GM12891 (cell line): ENCODE measurements at regions not wholly inside any gene's neighbourhood (a gene's known extent, or its start where the extent isn't known, plus 50 kb on each side); places are given as distances from the start of the nearest gene placed in this dataset.

Experiments used
- DNase-seq: peaks from one replicate; pipeline ENCODE4 v3.0.0; 2011; ENCODE audit warnings: low spot score; ENCODE audit not compliant: insufficient read length
- FAIRE-seq: peaks from 2 replicates; lab custom pipeline; 2011; peaks lifted over from hg19 to GRCh38; lab: Jason Lieb, UNC
- PAX5 ChIP-seq: IDR thresholded peaks from 2 replicates; pipeline ENCODE4 v1.6.1; 2011; ENCODE audit warnings: low read length, moderate library complexity, mild to moderate bottlenecking; ENCODE audit not compliant: insufficient read depth, severe bottlenecking
- POLR2A ChIP-seq: IDR thresholded peaks from 2 replicates; pipeline ENCODE4 v1.6.1; 2011; ENCODE audit warnings: low read depth, low read length, control low read depth
- POLR2AphosphoS5 ChIP-seq: IDR thresholded peaks from 2 replicates; pipeline ENCODE4 v1.6.1; 2011; ENCODE audit warnings: low read depth, low read length, control low read depth
- POU2F2 ChIP-seq: IDR thresholded peaks from 2 replicates; pipeline ENCODE4 v1.6.1; 2011; ENCODE audit warnings: low read depth, mild to moderate bottlenecking, control low read depth, low read length, moderate library complexity
- SPI1 ChIP-seq: IDR thresholded peaks from 2 replicates; pipeline ENCODE4 v1.6.1; 2011; ENCODE audit warnings: low read depth, low read length, control low read depth
- TAF1 ChIP-seq: IDR thresholded peaks from 2 replicates; pipeline ENCODE4 v1.6.1; 2011; ENCODE audit warnings: low read depth, low read length, control low read depth

DNA sequence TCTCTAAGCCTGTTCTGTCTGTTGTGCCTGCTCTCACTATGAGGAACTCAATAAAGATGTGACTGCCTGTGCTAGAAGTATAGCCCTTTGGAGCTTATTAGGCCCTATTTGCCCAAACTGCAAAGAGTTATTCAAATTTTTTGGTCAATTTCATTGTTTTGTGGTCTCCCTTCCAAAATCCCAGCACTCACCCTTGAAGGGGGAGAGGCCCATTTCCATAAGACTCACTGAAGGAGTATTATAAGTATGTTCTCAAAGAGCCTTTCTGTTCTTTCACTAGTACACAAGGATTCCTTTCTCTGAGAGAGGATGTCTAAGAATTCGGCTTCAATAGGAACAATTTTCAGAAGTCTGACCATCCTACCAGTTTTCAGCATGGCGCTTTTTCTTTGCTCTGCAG is 641.9 kb upstream of the REG3G start:
- no peak for FAIRE-seq
- no peak for DNase-seq
- no peak for TF ChIP-seq POU2F2
- TF ChIP-seq SPI1, result no peak
- TF ChIP-seq TAF1, result no peak
- no peak for TF ChIP-seq PAX5
- TF ChIP-seq POLR2A, result no peak
- no peak for TF ChIP-seq POLR2AphosphoS5

DNA sequence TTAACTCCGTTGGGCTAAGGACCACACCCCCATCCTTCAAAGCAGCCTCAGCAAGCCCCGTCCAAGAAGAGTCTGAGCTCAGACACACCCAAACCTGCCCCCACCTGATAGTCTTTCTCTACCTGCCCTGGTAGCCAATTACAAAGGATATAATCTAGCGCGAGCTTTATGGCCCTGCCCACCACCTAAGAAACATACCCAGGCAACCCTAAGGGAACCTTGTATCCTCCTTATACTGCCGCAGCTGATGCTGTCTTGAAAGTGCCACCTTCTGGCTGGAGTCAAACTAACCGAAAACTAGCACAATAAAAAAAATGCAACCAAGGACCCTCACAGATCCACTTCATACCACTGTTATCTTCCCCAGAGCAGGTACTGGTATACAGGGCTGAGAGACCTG is 628.3 kb upstream of the REG3G start:
- DNase-seq, result no peak
- FAIRE-seq, result no peak
- TF ChIP-seq SPI1, result no peak
- TF ChIP-seq POLR2A, result no peak

DNA sequence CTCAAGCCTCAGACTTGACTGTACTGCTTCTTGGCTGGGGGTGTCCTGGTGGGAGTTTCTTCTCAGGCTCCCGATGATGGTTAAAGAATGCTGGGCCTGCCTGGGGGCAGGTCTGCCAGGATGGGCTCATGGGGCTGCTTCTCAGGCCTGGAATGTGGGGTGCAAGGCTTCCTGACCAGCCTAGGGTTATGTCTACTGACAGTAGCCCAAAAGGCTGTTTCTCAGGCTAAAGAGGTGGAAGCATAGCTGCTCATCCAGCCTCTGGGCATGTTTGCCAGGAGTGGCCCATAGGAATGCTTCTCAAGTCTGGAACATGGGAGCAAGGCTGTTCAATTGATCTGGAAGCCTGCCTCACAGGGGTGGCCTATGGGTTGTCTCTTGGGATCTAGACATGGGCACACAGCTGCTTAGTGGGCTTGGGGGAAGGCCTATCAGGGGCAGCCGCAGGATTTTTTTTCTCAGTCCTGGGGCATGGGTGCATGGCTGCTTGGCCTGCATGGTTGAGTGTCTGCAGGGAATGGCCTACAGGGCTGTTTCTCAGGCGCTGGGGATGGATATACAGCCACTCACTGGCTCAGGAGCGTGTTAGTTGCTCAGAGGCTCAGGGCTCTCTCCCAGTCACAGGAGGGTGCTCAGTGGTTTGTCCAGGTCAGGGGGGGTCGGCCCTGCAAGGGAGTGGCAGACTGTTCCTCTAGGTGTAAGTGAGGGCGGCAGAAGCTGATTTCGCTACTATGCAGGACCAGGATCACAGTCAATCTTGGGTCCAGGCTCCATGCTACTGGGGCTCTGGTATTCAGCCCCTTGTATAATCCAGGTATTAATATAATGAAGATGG is 617.3 kb upstream of the REG3G start:
- TF ChIP-seq PAX5, result no peak
- TF ChIP-seq SPI1, result no peak
- no peak for TF ChIP-seq TAF1
- no peak for TF ChIP-seq POU2F2
- no peak for TF ChIP-seq POLR2A
- no peak for TF ChIP-seq POLR2AphosphoS5
- no peak for FAIRE-seq
- no peak for DNase-seq

DNA sequence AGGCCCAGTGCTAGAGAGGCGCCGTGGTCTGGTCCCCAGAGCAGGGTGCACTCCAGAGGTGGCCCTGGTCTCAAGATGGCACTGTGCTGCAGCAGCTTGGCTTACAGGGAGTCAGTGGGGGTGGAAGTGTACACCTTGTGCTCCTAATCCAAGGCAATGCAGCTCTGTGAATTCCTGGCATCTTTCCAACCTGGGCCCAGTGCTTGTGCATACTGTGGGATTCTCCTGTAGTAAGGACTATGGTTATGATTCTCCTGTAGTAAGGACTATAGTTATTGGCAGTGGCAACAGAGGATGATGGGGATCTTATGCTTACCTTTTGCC is 616.7 kb upstream of the REG3G start:
- no peak for FAIRE-seq
- DNase-seq, result no peak
- TF ChIP-seq POLR2A (no peak), SPI1 (no peak), PAX5 (no peak), POLR2AphosphoS5 (no peak), POU2F2 (no peak), TAF1 (no peak)

DNA sequence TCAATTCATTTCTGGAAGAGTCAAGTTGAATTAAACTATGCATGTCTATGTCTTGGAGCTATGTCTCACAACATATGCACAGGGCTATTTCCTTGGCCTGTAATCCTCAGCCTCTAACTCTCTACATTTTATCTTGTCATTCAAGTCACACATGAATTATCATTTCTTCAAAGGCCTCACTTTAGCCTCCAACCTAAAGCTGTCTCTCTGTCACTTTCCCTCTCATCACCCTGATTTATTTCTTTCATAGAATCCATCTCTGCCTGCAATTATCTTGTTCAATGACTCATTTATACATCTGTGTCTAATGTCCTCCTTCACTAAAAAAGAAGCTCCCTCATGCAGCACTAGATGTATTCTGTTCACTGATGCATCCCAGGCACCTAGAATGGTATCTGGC is 614.2 kb upstream of the REG3G start:
- FAIRE-seq (no peak), DNase-seq (no peak)
- TF ChIP-seq POLR2AphosphoS5 (no peak), SPI1 (no peak), POLR2A (no peak), TAF1 (no peak), PAX5 (no peak), POU2F2 (no peak)

DNA sequence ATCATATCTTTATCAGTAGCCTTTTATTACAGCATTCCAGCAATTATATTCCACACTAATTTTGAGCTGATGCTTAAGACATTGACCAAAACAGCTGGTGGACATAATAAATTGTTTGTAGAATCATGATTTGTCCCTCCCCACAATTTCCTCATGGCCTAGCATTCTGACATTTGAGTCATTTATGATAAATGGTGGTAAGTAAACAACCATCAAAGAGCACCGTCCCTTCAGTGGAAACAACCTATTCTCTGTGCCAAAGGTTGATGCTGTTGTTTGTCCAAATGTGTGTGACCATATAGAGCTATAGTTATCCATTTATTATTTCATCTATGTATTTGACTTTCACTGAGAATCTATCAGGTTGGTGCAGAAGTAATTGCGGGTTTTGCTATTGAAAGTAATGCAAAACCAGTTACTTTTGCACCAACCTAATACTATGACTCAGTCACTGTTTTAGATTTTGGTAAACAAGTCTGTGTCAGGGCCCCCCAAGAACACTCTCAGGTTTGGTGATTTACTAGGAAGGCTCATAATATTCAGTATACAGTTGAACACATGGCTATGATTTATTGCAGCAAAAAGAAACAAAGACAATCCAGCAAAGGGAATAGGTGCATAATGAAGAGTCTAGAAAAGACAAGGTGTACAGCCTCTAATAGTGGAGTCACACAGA is 608.7 kb upstream of the REG3G start:
- TF ChIP-seq POLR2AphosphoS5, result no peak
- no peak for TF ChIP-seq POU2F2
- no peak for TF ChIP-seq TAF1
- DNase-seq (no peak), FAIRE-seq (no peak)

DNA sequence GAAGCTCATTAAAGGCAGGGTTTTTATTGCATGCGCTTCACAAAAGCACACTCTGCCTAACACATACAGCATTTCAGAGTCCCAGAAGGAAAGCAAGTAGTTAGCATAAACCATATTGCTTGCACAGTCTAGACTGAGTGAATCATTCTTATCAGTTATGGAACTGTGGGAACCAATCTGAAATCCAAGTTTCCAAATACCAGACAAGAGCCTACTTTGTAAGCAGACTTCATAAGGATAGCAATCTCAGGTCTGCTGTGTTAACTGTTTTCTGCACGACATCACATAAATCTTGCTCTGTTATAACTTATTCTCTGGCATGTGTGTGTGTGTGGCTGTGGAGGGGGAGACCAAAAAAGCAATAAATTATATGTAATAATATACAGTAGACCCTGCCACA is 608.1 kb upstream of the REG3G start:
- no peak for FAIRE-seq
- DNase-seq, result no peak
- TF ChIP-seq PAX5, result no peak
- no peak for TF ChIP-seq POLR2A
- TF ChIP-seq TAF1, result no peak

DNA sequence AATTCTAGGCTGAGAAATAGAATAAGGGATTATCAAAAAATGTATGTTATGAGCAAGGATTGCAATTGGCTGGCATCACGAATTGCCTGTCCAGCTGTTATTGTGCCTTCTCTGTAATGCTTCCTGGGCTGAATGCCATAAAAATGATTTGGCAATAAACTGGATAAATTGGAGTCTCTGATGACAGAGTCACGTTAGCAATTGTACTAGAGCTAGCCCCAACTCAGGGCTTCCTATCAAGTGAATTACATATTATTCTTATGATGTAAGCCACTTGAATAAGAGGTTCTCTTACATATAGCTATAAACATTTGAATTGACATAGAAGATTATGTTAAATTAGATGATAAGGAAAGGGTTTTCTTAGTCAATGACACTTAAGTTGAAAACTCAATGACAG is 607.5 kb upstream of the REG3G start:
- FAIRE-seq (no peak), DNase-seq (no peak)
- TF ChIP-seq TAF1 (no peak), POLR2AphosphoS5 (no peak), POLR2A (no peak), PAX5 (no peak), SPI1 (no peak)

DNA sequence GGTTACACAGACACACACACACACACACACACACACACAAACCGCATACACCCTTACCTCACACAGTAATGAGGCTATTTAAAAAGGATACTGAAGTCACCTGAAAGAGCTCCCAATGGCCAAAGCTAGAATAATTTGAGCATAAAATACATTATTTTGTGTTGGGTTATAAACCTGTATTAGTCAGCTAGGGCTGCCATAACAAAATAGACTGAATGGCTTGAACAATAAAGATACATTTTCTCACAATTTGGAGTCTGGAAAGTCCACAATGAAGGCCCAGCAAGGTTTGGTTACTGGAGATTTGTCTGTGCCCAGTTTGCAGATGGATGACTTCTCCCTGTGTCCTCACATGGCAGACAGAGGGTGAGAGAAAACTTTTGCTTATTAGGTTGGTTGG is 605.4 kb upstream of the REG3G start:
- FAIRE-seq, result no peak
- no peak for DNase-seq
- TF ChIP-seq POU2F2 (no peak), TAF1 (no peak), SPI1 (no peak), POLR2A (no peak)

DNA sequence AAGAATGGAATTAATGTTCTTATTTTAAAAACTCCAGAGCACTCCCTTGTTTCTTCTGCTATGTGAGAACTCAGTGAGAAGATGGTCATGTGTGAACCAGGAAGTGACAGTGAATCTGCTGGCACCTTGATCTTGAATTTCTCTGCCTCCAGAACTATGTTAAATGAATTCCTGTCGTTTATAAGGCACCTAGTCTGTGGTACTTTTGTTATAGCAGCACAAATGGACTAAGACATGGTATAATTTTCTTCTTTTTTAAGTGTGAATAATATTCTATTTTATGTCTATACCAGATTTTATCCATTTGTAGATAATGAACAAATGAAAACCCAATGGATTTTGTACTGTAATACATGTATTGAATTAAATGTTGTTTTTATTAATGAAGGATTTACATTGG is 601.9 kb upstream of the REG3G start:
- FAIRE-seq (no peak), DNase-seq (no peak)
- TF ChIP-seq TAF1, result no peak
- TF ChIP-seq POLR2A, result no peak
- TF ChIP-seq SPI1, result no peak
- TF ChIP-seq PAX5, result no peak
- TF ChIP-seq POLR2AphosphoS5, result no peak
- no peak for TF ChIP-seq POU2F2
